Fibroblast of skin of scalp (primary cell): ENCODE measurements at regions not wholly inside any gene's neighbourhood (a gene's known extent, or its start where the extent isn't known, plus 50 kb on each side); places are given as distances from the start of the nearest gene placed in this dataset.
"Not testable (repeated sequence)": the region's sequence is repeated elsewhere in the genome, so short reads cannot be mapped to it uniquely, and the experiment has no call there.

Source experiments
- DNase-seq: peaks from one replicate; pipeline ENCODE4 v3.0.0-alpha.2; 2013

- peak; percentile 7 for DNase-seq
Measured at GRCh38 chr1:37323486-37324377, 150.6 kb upstream of the ZC3H12A start.

- DNase-seq, result no peak
Measured at GRCh38 chr1:37325010-37325409, 149.4 kb upstream of the ZC3H12A start.

GRCh38 chr1:37325509-37326437, 148.6 kb upstream of the ZC3H12A start:
- no peak for DNase-seq

- DNase-seq, result no peak
Measured at GRCh38 chr1:37332126-37332525, 142.3 kb upstream of the ZC3H12A start.

- DNase-seq, result no peak
Measured at GRCh38 chr1:37338658-37339057, 135.7 kb upstream of the ZC3H12A start.

- no peak for DNase-seq
Measured at GRCh38 chr1:37342736-37343135, 131.6 kb upstream of the ZC3H12A start.

GRCh38 chr1:37347104-37347649, 127.2 kb upstream of the ZC3H12A start:
- DNase-seq, result no peak

- no peak for DNase-seq
Measured at GRCh38 chr1:37353871-37354270, 120.5 kb upstream of the ZC3H12A start.

- no peak for DNase-seq
Measured at GRCh38 chr1:37354876-37355650, 119.3 kb upstream of the ZC3H12A start.

- DNase-seq, result no peak
Measured at GRCh38 chr1:37358992-37359391, 115.4 kb upstream of the ZC3H12A start.

- no peak for DNase-seq
Measured at GRCh38 chr1:37360011-37360410, 114.4 kb upstream of the ZC3H12A start.

- no peak for DNase-seq
Measured at GRCh38 chr1:37362594-37363385, 111.6 kb upstream of the ZC3H12A start.

- no peak for DNase-seq
Measured at GRCh38 chr1:37363535-37363934, 110.8 kb upstream of the ZC3H12A start.

- not testable (repeated sequence) for DNase-seq
Measured at GRCh38 chr1:37368665-37369315, 105.6 kb upstream of the ZC3H12A start.

- DNase-seq, result no peak
Measured at GRCh38 chr1:37372302-37372701, 102.1 kb upstream of the ZC3H12A start.

GRCh38 chr1:37372711-37373110, 101.7 kb upstream of the ZC3H12A start:
- DNase-seq, result no peak

GRCh38 chr1:37373413-37373812, 101.0 kb upstream of the ZC3H12A start:
- no peak for DNase-seq

- not testable (repeated sequence) for DNase-seq
Measured at GRCh38 chr1:37380546-37380945, 93.8 kb upstream of the ZC3H12A start.

GRCh38 chr1:37387854-37388253, 86.5 kb upstream of the ZC3H12A start:
- DNase-seq, result no peak

GRCh38 chr1:37389327-37389726, 85.1 kb upstream of the ZC3H12A start:
- DNase-seq, result no peak
